D721Med (cell line): ENCODE measurements at regions not wholly inside any gene's neighbourhood (a gene's known extent, or its start where the extent isn't known, plus 50 kb on each side); places are given as distances from the start of the nearest gene placed in this dataset.

Experiments used
- DNase-seq: peaks from one replicate; pipeline ENCODE4 v3.0.0; 2011; ENCODE audit warnings: low spot score; ENCODE audit not compliant: insufficient read length
- FAIRE-seq: peaks from 2 replicates; lab custom pipeline; 2011; peaks lifted over from hg19 to GRCh38; lab: Jason Lieb, UNC
- CTCF ChIP-seq: IDR thresholded peaks from 2 replicates; pipeline ENCODE4 v1.5.1; 2012; ENCODE audit warnings: mild to moderate bottlenecking, control low read depth; ENCODE audit not compliant: insufficient read depth; ENCODE audit errors: missing control alignments

DNA sequence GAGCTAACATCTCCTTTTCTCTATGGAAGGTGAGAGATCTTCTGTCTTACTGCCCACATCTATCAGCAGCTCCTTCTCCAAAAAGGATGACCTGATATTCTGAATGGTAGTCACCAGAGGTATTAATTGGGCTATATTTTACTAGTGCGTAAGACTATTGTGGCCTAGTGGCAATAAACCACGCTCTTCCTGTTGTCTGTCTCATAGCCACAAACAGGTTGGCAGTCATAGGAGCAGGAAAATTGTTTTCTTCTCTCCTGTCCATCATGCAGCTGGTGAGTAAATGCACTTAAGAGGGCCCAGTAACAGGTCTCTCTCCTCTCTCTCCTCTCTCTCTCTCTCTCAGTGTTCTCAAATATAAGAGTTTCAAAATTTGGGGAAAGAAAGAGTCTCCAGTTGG is 856.8 kb upstream of the ACVR2A start:
- no peak for FAIRE-seq
- TF ChIP-seq CTCF, result no peak
- DNase-seq, result no peak

- FAIRE-seq, result no peak
These were observed 858.7 kb upstream of the ACVR2A start for GRCh38 chr2:146986161-146986560.

GRCh38 chr2:146985753-146986152 is 859.1 kb upstream of the ACVR2A start:
- no peak for TF ChIP-seq CTCF
- FAIRE-seq (no peak), DNase-seq (no peak)

More at GRCh38 chr2:146986161-146986560, 858.7 kb upstream of the ACVR2A start:
- no peak for DNase-seq
- TF ChIP-seq CTCF, result no peak

- FAIRE-seq, result no peak
- DNase-seq, result no peak
- TF ChIP-seq CTCF, result no peak
These were observed 860.8 kb upstream of the ACVR2A start for GRCh38 chr2:146984014-146984413.

- no peak for DNase-seq
- no peak for FAIRE-seq
- TF ChIP-seq CTCF, result no peak
These were observed 862.4 kb upstream of the ACVR2A start for GRCh38 chr2:146982393-146982846.

DNA sequence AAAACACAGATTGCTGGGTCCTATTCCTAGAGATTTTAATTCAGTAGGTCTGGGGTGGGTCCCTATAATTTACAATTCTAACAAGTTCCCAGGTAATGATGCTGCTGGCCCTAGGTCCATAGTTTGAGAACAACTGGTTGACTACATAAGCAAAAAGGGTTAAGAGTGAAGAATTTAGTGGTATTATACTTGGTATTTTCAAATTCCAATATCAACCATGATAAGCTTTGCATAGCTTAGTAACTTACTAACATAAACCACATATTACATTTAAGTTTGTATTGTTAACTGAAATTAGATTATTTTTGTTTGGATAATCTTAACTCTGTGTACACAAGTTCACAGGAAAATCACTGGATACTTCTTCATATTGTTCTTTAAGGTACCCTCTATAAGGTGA is 862.9 kb upstream of the ACVR2A start:
- FAIRE-seq, result no peak
- TF ChIP-seq CTCF, result no peak

GRCh38 chr2:146979746-146980145 is 865.1 kb upstream of the ACVR2A start:
- no peak for TF ChIP-seq CTCF
- FAIRE-seq (no peak), DNase-seq (no peak)

More for the DNA sequence above, 862.9 kb upstream of the ACVR2A start:
- DNase-seq, result no peak
